Activated CD4-positive, alpha-beta T cell treated with anti-CD3 and anti-CD28 coated beads, Interleukin-2, Interleukin-4, amounts not matched to agents 100 ng/mL and 50 ng/mL, durations not matched to agents 16 hours and 8 hours (primary cell): ENCODE measurements at regions not wholly inside any gene's neighbourhood (a gene's known extent, or its start where the extent isn't known, plus 50 kb on each side); places are given as distances from the start of the nearest gene placed in this dataset.
"Not testable (repeated sequence)": the region's sequence is repeated elsewhere in the genome, so short reads cannot be mapped to it uniquely, and the experiment has no call there.

Source experiments
- DNase-seq: peaks from one replicate; pipeline ENCODE4 v3.0.0-alpha.2; 2020; ENCODE audit warnings: low spot score

- no peak for DNase-seq
Observed at GRCh38 chr5:92687821-92688722, 892.9 kb downstream of the NR2F1-AS1 start.

- DNase-seq = no peak
Observed at GRCh38 chr5:92678640-92679039, 902.4 kb downstream of the NR2F1-AS1 start.

GRCh38 chr5:92676215-92677165 is 904.5 kb downstream of the NR2F1-AS1 start:
- DNase-seq = no peak

GRCh38 chr5:92674321-92674720 is 906.7 kb downstream of the NR2F1-AS1 start:
- no peak for DNase-seq

GRCh38 chr5:92665506-92665905 is 915.5 kb downstream of the NR2F1-AS1 start:
- no peak for DNase-seq

- no peak for DNase-seq
Observed at GRCh38 chr5:92662741-92663140, 918.3 kb downstream of the NR2F1-AS1 start.

- DNase-seq = no peak
Observed at GRCh38 chr5:92659246-92659645, 921.8 kb downstream of the NR2F1-AS1 start.

GRCh38 chr5:92654601-92655000 is 926.4 kb downstream of the NR2F1-AS1 start:
- not testable (repeated sequence) for DNase-seq

- DNase-seq = no peak
Observed at GRCh38 chr5:92653730-92654461, 927.1 kb downstream of the NR2F1-AS1 start.

- no peak for DNase-seq
Observed at GRCh38 chr5:92652756-92653155, 928.3 kb downstream of the NR2F1-AS1 start.

GRCh38 chr5:92644266-92644886 is 936.6 kb downstream of the NR2F1-AS1 start:
- no peak for DNase-seq

GRCh38 chr5:92641031-92641962 is 939.7 kb downstream of the NR2F1-AS1 start:
- no peak for DNase-seq

GRCh38 chr5:92640340-92640739 is 940.7 kb downstream of the NR2F1-AS1 start:
- DNase-seq = no peak

GRCh38 chr5:92637960-92638359 is 943.1 kb downstream of the NR2F1-AS1 start:
- DNase-seq = no peak

GRCh38 chr5:92637247-92637646 is 943.8 kb downstream of the NR2F1-AS1 start:
- DNase-seq = no peak

- DNase-seq = no peak
Observed at GRCh38 chr5:92635001-92635461, 946.0 kb downstream of the NR2F1-AS1 start.

- DNase-seq = no peak
Observed at GRCh38 chr5:92633875-92634487, 947.0 kb downstream of the NR2F1-AS1 start.

GRCh38 chr5:92633176-92633575 is 947.8 kb downstream of the NR2F1-AS1 start:
- DNase-seq = no peak

GRCh38 chr5:92631237-92631701 is 949.8 kb downstream of the NR2F1-AS1 start:
- not testable (repeated sequence) for DNase-seq

GRCh38 chr5:92629574-92629973 is 951.4 kb downstream of the NR2F1-AS1 start:
- DNase-seq = no peak
